GM12878 (cell line): ENCODE measurements at regions not wholly inside any gene's neighbourhood (a gene's known extent, or its start where the extent isn't known, plus 50 kb on each side); places are given as distances from the start of the nearest gene placed in this dataset.

Source experiments
- CUX1 ChIP-seq: IDR thresholded peaks from 2 replicates; pipeline ENCODE4 v1.6.1; 2012; ENCODE audit warnings: improper control_type of control experiment, low read depth, low read length; ENCODE audit not compliant: insufficient replicate concordance
- DPF2 ChIP-seq: fragments of 450-650 bp; IDR thresholded peaks from 2 replicates; pipeline ENCODE4 v1.6.1; 2017; ENCODE audit warnings: mild to moderate bottlenecking
- EED ChIP-seq: sonication (generic); IDR thresholded peaks from 2 replicates; pipeline ENCODE4 v1.6.1; 2016; ENCODE audit warnings: antibody characterized with exemption, low read depth
- EP300 ChIP-seq, 2 experiments: fragments of 150-350 bp in 1 of 2; IDR thresholded peaks; 2 replicates each; pipeline ENCODE4 v1.6.1; 2011 to 2012; ENCODE audit warnings: low read depth in 2 of 2, low read length in 2 of 2, borderline replicate concordance in 1 of 2, improper control_type of control experiment in 1 of 2, inconsistent platforms in 1 of 2; ENCODE audit not compliant: control insufficient read depth in 1 of 2
- ETV6 ChIP-seq, 2 experiments: fragments of 450-650 bp in 1 of 2; IDR thresholded peaks in 1 of 2; conservative IDR thresholded peaks in 1 of 2; 2 replicates each; pipeline ENCODE4 v1.6.1; 2014; ENCODE audit warnings: antibody characterized with exemption in 1 of 2, borderline replicate concordance in 1 of 2, low read depth in 1 of 2, mild to moderate bottlenecking in 1 of 2, moderate library complexity in 1 of 2
- FOXM1 ChIP-seq: IDR thresholded peaks from 2 replicates; pipeline ENCODE4 v1.6.1; 2012; ENCODE audit warnings: low read depth, mild to moderate bottlenecking, inconsistent platforms, low read length, moderate library complexity
- IKZF2 ChIP-seq, 2 experiments: fragments of 450-650 bp; IDR thresholded peaks; 2 replicates each; pipeline ENCODE4 v1.6.1; 2017; ENCODE audit warnings: mild to moderate bottlenecking in 2 of 2, moderate library complexity in 2 of 2
- JUND ChIP-seq: IDR thresholded peaks from 2 replicates; pipeline ENCODE4 v1.6.1; 2012; ENCODE audit warnings: low read depth, mild to moderate bottlenecking, low read length, improper control_type of control experiment, moderate library complexity
- KLF5 ChIP-seq: fragments of 450-650 bp; IDR thresholded peaks from 2 replicates; pipeline ENCODE4 v1.6.1; 2014; ENCODE audit warnings: mild to moderate bottlenecking; ENCODE audit not compliant: partially characterized antibody
- MTA2 ChIP-seq: fragments of 450-650 bp; IDR thresholded peaks from 2 replicates; pipeline ENCODE4 v1.6.1; 2016; ENCODE audit warnings: low read depth, mild to moderate bottlenecking, moderate library complexity
- MYB ChIP-seq: fragments of 150-350 bp; IDR thresholded peaks from 2 replicates; pipeline ENCODE4 v1.6.1; 2014; ENCODE audit warnings: mild to moderate bottlenecking, low read depth, low read length, borderline replicate concordance
- NBN ChIP-seq: fragments of 450-650 bp; IDR thresholded peaks from 2 replicates; pipeline ENCODE4 v1.6.1; 2016
- PKNOX1 ChIP-seq: fragments of 450-650 bp; IDR thresholded peaks from 2 replicates; pipeline ENCODE4 v1.6.1; 2016; ENCODE audit warnings: mild to moderate bottlenecking
- POU2F2 ChIP-seq: IDR thresholded peaks from 3 replicates; pipeline ENCODE4 v1.6.1; 2011; ENCODE audit warnings: low read depth, mild to moderate bottlenecking, low read length, borderline replicate concordance
- RELB ChIP-seq: fragments of 450-650 bp; IDR thresholded peaks from 2 replicates; pipeline ENCODE4 v1.6.1; 2017; ENCODE audit warnings: low read depth, mild to moderate bottlenecking, moderate library complexity
- ZNF622 ChIP-seq: fragments of 450-650 bp; IDR thresholded peaks from 2 replicates; pipeline ENCODE4 v1.6.1; 2017; ENCODE audit warnings: mild to moderate bottlenecking, inconsistent platforms
- ZNF687 ChIP-seq: fragments of 450-650 bp; IDR thresholded peaks from 2 replicates; pipeline ENCODE4 v1.6.1; 2017; ENCODE audit warnings: mild to moderate bottlenecking, moderate library complexity

- TF ChIP-seq CUX1: no peak
- peak; percentile 82 for TF ChIP-seq EED
- TF ChIP-seq EP300 (IDR thresholded peaks at IDR 0.05; ENCODE audit: borderline replicate concordance in 1 of 2, control insufficient read depth in 1 of 2, low read depth in 2 of 2, low read length in 2 of 2): peak in 1 of 2 experiments; percentile 65; a peak in 2 of 4 replicates
- peak; percentile 61 for TF ChIP-seq NBN
- TF ChIP-seq KLF5: no peak
- no peak for TF ChIP-seq MYB
- peak; percentile 62; the same call in 1 of the 2 replicates for TF ChIP-seq JUND
- peak; percentile 82 to 85; a peak in 3 of 4 replicates for TF ChIP-seq IKZF2 (IDR thresholded peaks at IDR 0.05)
- TF ChIP-seq ZNF622: no peak
- peak; percentile 74 for TF ChIP-seq DPF2
- no peak for TF ChIP-seq PKNOX1
- TF ChIP-seq MTA2: peak; percentile 58; the same call in 1 of the 2 replicates
- no peak for TF ChIP-seq POU2F2
- TF ChIP-seq RELB: peak; percentile 72; the same call in 1 of the 2 replicates
- peak in 1 of 2 experiments; percentile 69; a peak in 1 of 4 replicates for TF ChIP-seq ETV6 (conservative IDR thresholded peaks at IDR 0.05 in 1 of 2, IDR thresholded peaks at IDR 0.05 in 1 of 2; ENCODE audit: borderline replicate concordance in 1 of 2, low read depth in 1 of 2)
- TF ChIP-seq ZNF687: 0 out of 2 replicates have a peak, but pooled peaks have one; percentile 23
- TF ChIP-seq FOXM1: 0 out of 2 replicates have a peak, but pooled peaks have one; percentile 42
Measured at GRCh38 chr12:46473634-46474329, 101.2 kb upstream of the SLC38A2 start (continued).
